GM12873 (cell line): ENCODE measurements at regions not wholly inside any gene's neighbourhood (a gene's known extent, or its start where the extent isn't known, plus 50 kb on each side); places are given as distances from the start of the nearest gene placed in this dataset.
A peak's percentile ranks its signal among the peaks of the same experiment; 100 is the strongest.

Experiments used
- CTCF ChIP-seq: IDR thresholded peaks from 2 replicates; pipeline ENCODE4 v1.5.1; 2012; ENCODE audit warnings: low read depth, mild to moderate bottlenecking, moderate library complexity, low read length, control low read depth; ENCODE audit not compliant: insufficient read depth; ENCODE audit errors: missing control alignments

- no peak for TF ChIP-seq CTCF
Observed at GRCh38 chr5:164317676-164318075, 812.3 kb downstream of the MAT2B start.

GRCh38 chr5:164319161-164319560, 813.7 kb downstream of the MAT2B start:
- TF ChIP-seq CTCF: no peak

DNA sequence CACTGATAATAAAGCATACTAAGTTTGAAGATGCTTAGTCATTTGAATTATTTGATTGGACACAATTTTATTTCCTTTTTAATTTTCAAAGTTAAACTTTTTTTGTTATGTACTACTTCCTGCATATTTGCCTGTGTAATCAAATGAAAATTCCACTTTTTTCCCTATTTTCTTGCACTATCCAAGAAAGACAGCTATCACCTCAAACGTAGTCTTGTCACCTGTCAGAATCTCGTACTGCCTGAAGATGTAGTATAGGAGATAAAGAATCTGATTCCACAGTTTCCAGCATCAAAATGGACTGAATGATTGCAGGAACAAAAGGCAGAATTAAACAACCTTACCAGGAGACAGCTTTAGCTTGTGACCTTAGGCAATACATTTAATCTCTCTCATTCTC, 818.8 kb downstream of the MAT2B start:
- TF ChIP-seq CTCF: no peak

DNA sequence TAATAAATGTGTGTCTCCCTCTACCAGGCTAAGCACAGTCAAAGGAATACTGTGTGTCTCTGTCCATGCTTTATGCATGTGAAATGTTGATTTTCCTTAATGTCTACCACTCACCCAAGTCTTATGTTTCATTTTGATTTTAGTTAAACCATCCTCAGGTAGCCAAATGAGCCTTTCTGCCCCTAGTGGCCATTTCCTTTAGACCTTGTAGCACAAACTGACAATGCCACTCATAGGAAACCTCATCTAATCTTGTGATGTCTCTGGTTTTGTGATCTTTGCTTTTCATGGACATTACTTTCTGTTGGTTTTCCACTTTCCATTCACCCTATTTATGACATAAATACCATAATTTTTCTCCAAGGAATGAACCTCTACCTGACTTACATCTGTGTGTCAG, 820.8 kb downstream of the MAT2B start:
- peak; percentile 58 for TF ChIP-seq CTCF

GRCh38 chr5:164332349-164333196, 827.2 kb downstream of the MAT2B start:
- no peak for TF ChIP-seq CTCF

- no peak for TF ChIP-seq CTCF
Observed at GRCh38 chr5:164335837-164336236, 830.4 kb downstream of the MAT2B start.

DNA sequence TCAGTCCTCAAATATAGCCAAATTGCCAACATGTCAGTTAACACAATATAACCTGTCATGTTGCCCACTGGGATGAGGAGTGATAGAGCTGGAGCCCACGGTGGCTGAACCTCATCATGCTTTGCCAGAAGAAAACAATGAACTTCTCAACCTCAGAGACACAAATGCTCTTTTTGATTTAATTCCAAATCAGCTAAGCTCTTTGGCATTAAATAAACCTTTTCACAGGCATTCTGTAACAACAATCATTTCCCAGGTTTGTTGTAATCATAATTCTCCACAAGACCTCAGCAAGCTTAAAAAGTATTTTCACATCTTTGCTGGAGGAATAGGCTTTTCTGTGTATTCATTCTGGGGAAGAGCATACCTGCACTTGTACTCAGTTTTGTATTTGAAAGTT, 830.9 kb downstream of the MAT2B start:
- no peak for TF ChIP-seq CTCF

- TF ChIP-seq CTCF: no peak
Observed at GRCh38 chr5:164336906-164337305, 831.5 kb downstream of the MAT2B start.
